Body of pancreas (tissue), 4 donors: ENCODE measurements at regions not wholly inside any gene's neighbourhood (a gene's known extent, or its start where the extent isn't known, plus 50 kb on each side); places are given as distances from the start of the nearest gene placed in this dataset.

Source experiments
- CTCF ChIP-seq, 7 experiments: fragments of 450-650 bp in 4 of 7; fragments of 200-600 bp in 3 of 7; sonication (generic) in 3 of 7; IDR thresholded peaks; one replicate each; pipeline ENCODE4 v1.5.1; 2016 to 2019; ENCODE audit warnings: antibody characterized with exemption in 7 of 7
- POLR2A ChIP-seq, 3 donors: fragments of 450-650 bp; IDR thresholded peaks; one replicate each; pipeline ENCODE4 v1.6.1; 2016; ENCODE audit warnings: antibody characterized with exemption in 3 of 3, mild to moderate bottlenecking in 2 of 3

GRCh38 chr18:78420116-78420515 lies 559.5 kb upstream of the SALL3 start:
- TF ChIP-seq CTCF (IDR thresholded peaks at IDR 0.05) = no peak
- TF ChIP-seq POLR2A (IDR thresholded peaks at IDR 0.05) = no peak
